Keratinocyte (primary cell): ENCODE measurements at regions not wholly inside any gene's neighbourhood (a gene's known extent, or its start where the extent isn't known, plus 50 kb on each side); places are given as distances from the start of the nearest gene placed in this dataset.

Experiments
- DNase-seq: peaks from one replicate; pipeline ENCODE4 v3.0.0-alpha.2; 2011; ENCODE audit warnings: low read depth, missing footprints, low spot score
- FAIRE-seq: peaks from 2 replicates; lab custom pipeline; 2011; peaks lifted over from hg19 to GRCh38; lab: Jason Lieb, UNC
- H2AFZ ChIP-seq: 2 replicates; pipeline ENCODE4 v1.6.0; 2012; ENCODE audit warnings: low read length, control low read depth, inconsistent platforms; ENCODE audit not compliant: control insufficient read depth
- H3K27ac ChIP-seq: 2 replicates; pipeline ENCODE4 v1.5.1; 2011; ENCODE audit warnings: low read length; ENCODE audit not compliant: control insufficient read depth, insufficient read depth
- H3K27me3 ChIP-seq: 3 replicates; pipeline ENCODE4 v1.6.0; 2011; ENCODE audit warnings: low read length; ENCODE audit not compliant: control insufficient read depth, insufficient read depth; ENCODE audit errors: extremely low read depth
- H3K36me3 ChIP-seq, 2 experiments: 2 replicates in 1 of 2; 3 replicates in 1 of 2; pipeline ENCODE4 v1.5.1; 2011; ENCODE audit warnings: low read length in 2 of 2, mild to moderate bottlenecking in 1 of 2; ENCODE audit not compliant: control insufficient read depth in 2 of 2, insufficient read depth in 2 of 2; ENCODE audit errors: extremely low read depth in 1 of 2
- H3K4me1 ChIP-seq: 3 replicates; pipeline ENCODE4 v1.5.1; 2011; ENCODE audit warnings: low read length; ENCODE audit not compliant: control insufficient read depth, insufficient read depth; ENCODE audit errors: extremely low read depth
- H3K4me2 ChIP-seq: 3 replicates; pipeline ENCODE4 v1.6.0; 2011; ENCODE audit warnings: low read depth, low read length; ENCODE audit not compliant: control insufficient read depth, insufficient read depth; ENCODE audit errors: extremely low read depth
- H3K4me3 ChIP-seq, 3 experiments: fragments of 200-600 bp in 1 of 3; sonication (generic) in 1 of 3; 2 replicates in 2 of 3; 3 replicates in 1 of 3; pipeline ENCODE4 v1.5.1; 2011 to 2016; ENCODE audit warnings: low read length in 3 of 3, mild to moderate bottlenecking in 3 of 3, control low read depth in 2 of 3, inconsistent platforms in 1 of 3, low read depth in 1 of 3, mixed read lengths in 1 of 3, mixed run types in 1 of 3, moderate library complexity in 1 of 3; ENCODE audit not compliant: control insufficient read depth in 2 of 3, insufficient read depth in 2 of 3; ENCODE audit errors: extremely low read depth in 1 of 3
- H3K79me2 ChIP-seq: 2 replicates; pipeline ENCODE4 v1.6.0; 2012; ENCODE audit warnings: low read length; ENCODE audit not compliant: control insufficient read depth, insufficient read depth
- H3K9ac ChIP-seq: 3 replicates; pipeline ENCODE4 v1.6.0; 2011; ENCODE audit warnings: low read length; ENCODE audit not compliant: control insufficient read depth, insufficient read depth; ENCODE audit errors: extremely low read depth
- H3K9me1 ChIP-seq: 3 replicates; pipeline ENCODE4 v1.6.0; 2011; ENCODE audit warnings: low read length; ENCODE audit not compliant: control insufficient read depth, insufficient read depth; ENCODE audit errors: extremely low read depth
- H3K9me3 ChIP-seq: 2 replicates; pipeline ENCODE4 v1.5.1; 2012; ENCODE audit warnings: low read depth, low read length; ENCODE audit not compliant: control insufficient read depth
- H4K20me1 ChIP-seq: 3 replicates; pipeline ENCODE4 v1.6.0; 2011; ENCODE audit warnings: low read length; ENCODE audit not compliant: control insufficient read depth, insufficient read depth; ENCODE audit errors: extremely low read depth
- CTCF ChIP-seq, 3 experiments: IDR thresholded peaks in 1 of 3; conservative IDR thresholded peaks in 1 of 3; optimal IDR thresholded peaks in 1 of 3; 2 replicates in 2 of 3; 3 replicates in 1 of 3; pipeline versions ENCODE3 to v1.5.1; 2011; ENCODE audit warnings: low read length in 3 of 3, mild to moderate bottlenecking in 3 of 3, moderate library complexity in 2 of 3, control low read depth in 1 of 3, inconsistent platforms in 1 of 3; ENCODE audit not compliant: insufficient read depth in 2 of 3; ENCODE audit errors: extremely low read depth in 1 of 3
- EZH2 ChIP-seq: IDR thresholded peaks from one replicate; pipeline ENCODE4 v1.6.1; 2012; ENCODE audit warnings: inconsistent platforms, mild to moderate bottlenecking, low read length, moderate library complexity
- dilution Hi-C: fragments of 300-500 bp; cut with MboI; formaldehyde crosslinking; loops from one replicate; pipeline ENCODE4 v1.7.0; 2020; ENCODE audit warnings: low sequenced_read_pairs; ENCODE audit not compliant: extremely low pct_ligation_motif_present

GRCh38 chr6:6515691-6516607 is 72.6 kb upstream of the LY86 start:
- H3K4me3 ChIP-seq: no peak overlapping the region
- no peak overlapping the region for H3K4me2 ChIP-seq
- H3K79me2 ChIP-seq: no peaks in the 10 kb centered on the region
- no peaks in the 10 kb centered on the region for H3K9me1 ChIP-seq
- H3K9ac ChIP-seq: no peak overlapping the region
- dilution Hi-C loops: no loop called here
- TF ChIP-seq CTCF (optimal IDR thresholded peaks at IDR 0.05 in 1 of 3, IDR thresholded peaks at IDR 0.05 in 1 of 3, conservative IDR thresholded peaks at IDR 0.05 in 1 of 3; ENCODE audit: extremely low read depth in 1 of 3, insufficient read depth in 2 of 3, low read length in 3 of 3) (no peak), EZH2 (no peak)
- DNase-seq (no peak), FAIRE-seq (no peak)
- no peaks in the 10 kb centered on the region for H3K36me3 ChIP-seq
- no peaks in the 10 kb centered on the region for H3K4me1 ChIP-seq
- no peaks in the 10 kb centered on the region for H4K20me1 ChIP-seq
- H3K27ac ChIP-seq: no peak overlapping the region
- no peaks in the 10 kb centered on the region for H3K27me3 ChIP-seq
- H3K9me3 ChIP-seq: no peaks in the 10 kb centered on the region
- H2AFZ ChIP-seq: no peak overlapping the region

- Histone ChIP-seq H3K36me3 (no peaks in the 10 kb centered on the region), H3K79me2 (no peaks in the 10 kb centered on the region), H4K20me1 (no peaks in the 10 kb centered on the region), H3K9ac (no peak overlapping the region), H3K27ac (no peak overlapping the region), H3K27me3 (no peaks in the 10 kb centered on the region), H3K4me1 (no peaks in the 10 kb centered on the region), H3K4me2 (no peak overlapping the region), H3K9me3 (no peaks in the 10 kb centered on the region), H2AFZ (no peak overlapping the region), H3K9me1 (no peaks in the 10 kb centered on the region), H3K4me3 (no peak overlapping the region)
- DNase-seq: no peak
- no peak for FAIRE-seq
- dilution Hi-C loops: no loop called here
- TF ChIP-seq CTCF (optimal IDR thresholded peaks at IDR 0.05 in 1 of 3, IDR thresholded peaks at IDR 0.05 in 1 of 3, conservative IDR thresholded peaks at IDR 0.05 in 1 of 3; ENCODE audit: extremely low read depth in 1 of 3, insufficient read depth in 2 of 3, low read length in 3 of 3) (no peak), EZH2 (no peak)
Observed at GRCh38 chr6:6516666-6517458, 71.7 kb upstream of the LY86 start.
